Peyer's patch (tissue), 4 donors: ENCODE measurements at regions not wholly inside any gene's neighbourhood (a gene's known extent, or its start where the extent isn't known, plus 50 kb on each side); places are given as distances from the start of the nearest gene placed in this dataset.
"Not testable (repeated sequence)": the region's sequence is repeated elsewhere in the genome, so short reads cannot be mapped to it uniquely, and the experiment has no call there.

ENCODE experiments used
- POLR2A ChIP-seq, 2 donors: fragments of 450-650 bp; IDR thresholded peaks; one replicate each; pipeline ENCODE4 v1.5.1; 2017; ENCODE audit warnings: antibody characterized with exemption in 2 of 2, mild to moderate bottlenecking in 2 of 2, moderate library complexity in 2 of 2
- TF ChIP-seq, protein P1 (sequence below), 6 experiments: fragments of 450-650 bp in 4 of 6; fragments of 200-600 bp in 2 of 6; sonication (generic) in 1 of 6; IDR thresholded peaks; one replicate each; pipeline ENCODE4 v1.5.1; 2017 to 2019; ENCODE audit warnings: antibody characterized with exemption in 6 of 6, mild to moderate bottlenecking in 3 of 6, moderate library complexity in 1 of 6

GRCh38 chr1:91279-91678 lies 360.2 kb downstream of the OR4F29 start:
- TF ChIP-seq, protein P1, sequence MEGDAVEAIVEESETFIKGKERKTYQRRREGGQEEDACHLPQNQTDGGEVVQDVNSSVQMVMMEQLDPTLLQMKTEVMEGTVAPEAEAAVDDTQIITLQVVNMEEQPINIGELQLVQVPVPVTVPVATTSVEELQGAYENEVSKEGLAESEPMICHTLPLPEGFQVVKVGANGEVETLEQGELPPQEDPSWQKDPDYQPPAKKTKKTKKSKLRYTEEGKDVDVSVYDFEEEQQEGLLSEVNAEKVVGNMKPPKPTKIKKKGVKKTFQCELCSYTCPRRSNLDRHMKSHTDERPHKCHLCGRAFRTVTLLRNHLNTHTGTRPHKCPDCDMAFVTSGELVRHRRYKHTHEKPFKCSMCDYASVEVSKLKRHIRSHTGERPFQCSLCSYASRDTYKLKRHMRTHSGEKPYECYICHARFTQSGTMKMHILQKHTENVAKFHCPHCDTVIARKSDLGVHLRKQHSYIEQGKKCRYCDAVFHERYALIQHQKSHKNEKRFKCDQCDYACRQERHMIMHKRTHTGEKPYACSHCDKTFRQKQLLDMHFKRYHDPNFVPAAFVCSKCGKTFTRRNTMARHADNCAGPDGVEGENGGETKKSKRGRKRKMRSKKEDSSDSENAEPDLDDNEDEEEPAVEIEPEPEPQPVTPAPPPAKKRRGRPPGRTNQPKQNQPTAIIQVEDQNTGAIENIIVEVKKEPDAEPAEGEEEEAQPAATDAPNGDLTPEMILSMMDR (IDR thresholded peaks at IDR 0.05) = not testable (repeated sequence)
- TF ChIP-seq POLR2A (IDR thresholded peaks at IDR 0.05) = not testable (repeated sequence)
